A673 (cell line): ENCODE measurements at regions not wholly inside any gene's neighbourhood (a gene's known extent, or its start where the extent isn't known, plus 50 kb on each side); places are given as distances from the start of the nearest gene placed in this dataset.

Experiments
- BruUV-seq: library from RNA; stranded (reverse); fragments of 400-500 nt; replicated peaks from 2 replicates; lab custom pipeline; 2021; lab: Mats Ljungman, UMichigan
- CTCF ChIA-PET: fragments of 300-600 bp; sonication (Branson Sonifier 250); formaldehyde crosslinking; loops from one replicate; lab custom pipeline; 2022; ENCODE audit warnings: antibody characterized with exemption; lab: Charles Lee
- POLR2A ChIA-PET: fragments of 300-600 bp; sonication (Branson Sonifier 250); formaldehyde crosslinking; loops from one replicate; lab custom pipeline; 2022; ENCODE audit warnings: antibody characterized with exemption; ENCODE audit not compliant: low non-redundant PET; lab: Charles Lee
- DNase-seq: peaks from one replicate; pipeline ENCODE4 v3.0.0-alpha.2; 2015; ENCODE audit warnings: low spot score
- H3K27ac ChIP-seq: fragments of 200-600 bp; sonication (generic); 2 replicates; pipeline ENCODE4 v1.5.1; 2016; ENCODE audit warnings: mixed run types, low read depth, mild to moderate bottlenecking, mixed read lengths, antibody characterized with exemption, low read length; ENCODE audit not compliant: poor library complexity, severe bottlenecking
- H3K27me3 ChIP-seq: fragments of 200-600 bp; sonication (generic); replicated peaks from 2 replicates; pipeline ENCODE4 v1.6.1; 2017; ENCODE audit warnings: mixed run types, low read depth, mild to moderate bottlenecking, mixed read lengths, antibody characterized with exemption, low read length; ENCODE audit not compliant: insufficient read depth, poor library complexity
- H3K36me3 ChIP-seq: fragments of 200-600 bp; sonication (generic); 2 replicates; pipeline ENCODE4 v1.6.1; 2016; ENCODE audit warnings: mixed run types, mild to moderate bottlenecking, mixed read lengths, antibody characterized with exemption, low read length; ENCODE audit not compliant: insufficient read depth, poor library complexity, severe bottlenecking
- H3K4me1 ChIP-seq: fragments of 200-600 bp; sonication (generic); 2 replicates; pipeline ENCODE4 v1.6.1; 2017; ENCODE audit warnings: mixed run types, mild to moderate bottlenecking, mixed read lengths, antibody characterized with exemption, low read length; ENCODE audit not compliant: insufficient read depth, poor library complexity, severe bottlenecking
- H3K4me3 ChIP-seq: fragments of 200-600 bp; sonication (generic); 2 replicates; pipeline ENCODE4 v1.5.1; 2016; ENCODE audit warnings: low read depth, mixed run types, mild to moderate bottlenecking, mixed read lengths, low read length; ENCODE audit not compliant: poor library complexity, severe bottlenecking
- H3K9me3 ChIP-seq: fragments of 200-600 bp; sonication (generic); 2 replicates; pipeline ENCODE4 v1.6.1; 2016; ENCODE audit warnings: mixed run types, low read depth, mild to moderate bottlenecking, mixed read lengths, antibody characterized with exemption, low read length; ENCODE audit not compliant: poor library complexity, severe bottlenecking
- EZH2 ChIP-seq: fragments of 200-600 bp; sonication (generic); IDR thresholded peaks from 2 replicates; pipeline ENCODE4 v1.6.1; 2017; ENCODE audit warnings: borderline replicate concordance, low read depth, mild to moderate bottlenecking, mixed read lengths, antibody characterized with exemption, low read length; ENCODE audit not compliant: poor library complexity, severe bottlenecking
- intact Hi-C: fragments of 100-400 bp; cut with micrococcal nuclease; formaldehyde crosslinking; loops from one replicate; pipeline ENCODE4 v1.10.0; 2022; ENCODE audit not compliant: unreplicated experiment
- TF ChIP-seq, protein P1 (sequence below): fragments of 300-800, 200-600 bp; sonication (generic); conservative IDR thresholded peaks from 2 replicates; pipeline ENCODE4 v1.5.1; 2017; ENCODE audit warnings: low read depth, mild to moderate bottlenecking, antibody characterized with exemption, low read length, moderate library complexity, mixed read lengths

DNA sequence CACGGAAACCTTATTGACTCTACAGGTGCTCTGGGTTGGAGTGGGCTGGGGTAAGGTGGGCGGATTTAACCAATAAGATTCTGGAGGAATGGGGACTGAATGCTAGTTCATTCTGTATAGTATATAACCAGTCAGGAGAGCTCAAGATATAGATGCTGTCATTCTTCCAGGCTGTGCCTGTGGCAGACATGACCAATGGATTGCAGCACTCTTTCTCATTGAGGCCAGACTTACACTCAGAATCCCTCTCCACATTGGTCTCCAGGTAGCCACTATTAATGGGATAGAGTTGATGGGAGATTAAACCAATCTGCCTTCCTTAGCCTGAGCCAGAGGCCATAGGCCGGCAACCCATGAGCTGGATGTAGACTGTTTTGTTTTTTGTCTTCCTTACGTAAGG lies 82.8 kb upstream of the MEF2A start:
- no peaks in the 10 kb centered on the region for H3K27me3 ChIP-seq
- H3K27ac ChIP-seq, result no peak overlapping the region
- CTCF ChIA-PET, result no interaction called here
- TF ChIP-seq, protein P1, sequence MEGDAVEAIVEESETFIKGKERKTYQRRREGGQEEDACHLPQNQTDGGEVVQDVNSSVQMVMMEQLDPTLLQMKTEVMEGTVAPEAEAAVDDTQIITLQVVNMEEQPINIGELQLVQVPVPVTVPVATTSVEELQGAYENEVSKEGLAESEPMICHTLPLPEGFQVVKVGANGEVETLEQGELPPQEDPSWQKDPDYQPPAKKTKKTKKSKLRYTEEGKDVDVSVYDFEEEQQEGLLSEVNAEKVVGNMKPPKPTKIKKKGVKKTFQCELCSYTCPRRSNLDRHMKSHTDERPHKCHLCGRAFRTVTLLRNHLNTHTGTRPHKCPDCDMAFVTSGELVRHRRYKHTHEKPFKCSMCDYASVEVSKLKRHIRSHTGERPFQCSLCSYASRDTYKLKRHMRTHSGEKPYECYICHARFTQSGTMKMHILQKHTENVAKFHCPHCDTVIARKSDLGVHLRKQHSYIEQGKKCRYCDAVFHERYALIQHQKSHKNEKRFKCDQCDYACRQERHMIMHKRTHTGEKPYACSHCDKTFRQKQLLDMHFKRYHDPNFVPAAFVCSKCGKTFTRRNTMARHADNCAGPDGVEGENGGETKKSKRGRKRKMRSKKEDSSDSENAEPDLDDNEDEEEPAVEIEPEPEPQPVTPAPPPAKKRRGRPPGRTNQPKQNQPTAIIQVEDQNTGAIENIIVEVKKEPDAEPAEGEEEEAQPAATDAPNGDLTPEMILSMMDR, result no peak
- TF ChIP-seq EZH2, result no peak
- intact Hi-C loops, result no loop called here
- no peaks in the 10 kb centered on the region for H3K9me3 ChIP-seq
- H3K4me3 ChIP-seq, result no peak overlapping the region
- BruUV-seq, result no TSS peak
- H3K4me1 ChIP-seq, result peaks cover 15% of the 10 kb centered on the region
- POLR2A ChIA-PET, result no interaction called here
- H3K36me3 ChIP-seq, result no peaks in the 10 kb centered on the region
- no peak for DNase-seq

DNA sequence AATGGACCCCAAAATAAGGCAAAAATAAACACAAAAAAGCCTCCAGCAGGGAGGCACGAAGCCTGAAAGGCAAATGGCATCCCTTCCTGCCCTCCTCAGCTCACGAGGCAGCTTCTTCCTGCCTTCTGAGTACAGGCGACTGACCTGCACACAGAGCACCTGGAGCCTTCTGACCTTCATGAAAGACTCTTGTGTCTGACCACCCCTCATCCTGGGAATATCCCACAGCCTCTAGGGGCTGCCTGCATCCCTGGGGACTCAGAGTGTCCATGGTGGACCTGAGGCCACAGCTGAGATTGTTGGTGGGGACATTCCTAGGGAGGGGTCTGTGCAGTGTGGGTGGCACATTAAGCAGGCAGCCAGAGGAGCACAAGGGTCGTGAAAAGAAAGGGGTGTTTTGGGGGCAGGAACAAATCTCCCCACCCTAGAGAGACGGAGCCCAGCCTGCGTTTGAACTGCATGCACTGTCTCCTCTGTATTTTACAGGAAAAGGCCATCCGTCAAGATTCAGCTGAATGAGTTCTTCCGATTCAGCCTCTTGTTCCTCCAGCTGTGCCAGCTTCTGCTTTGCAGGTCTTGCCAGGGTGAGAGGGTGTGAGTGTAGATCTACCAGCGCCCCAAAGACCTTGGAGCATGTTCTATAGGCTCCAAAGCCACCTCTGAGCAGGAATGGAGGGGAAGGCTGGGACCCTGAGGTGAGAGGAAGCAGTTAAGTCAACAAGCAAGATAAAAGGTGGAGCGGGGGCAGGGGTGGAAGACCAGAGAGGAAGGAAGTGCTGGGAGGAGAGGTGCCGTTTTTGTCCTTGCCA lies 80.4 kb upstream of the MEF2A start:
- BruUV-seq, result no TSS peak
- no peak for TF ChIP-seq EZH2
- TF ChIP-seq, protein P1, result no peak
- ChIA-PET CTCF (interaction anchor here (1.1 kb wide), 1 partner anchor 219 kb away, joined by 3 read pairs; no protein-coding TSS in a partner anchor), POLR2A (no interaction called here)
- Histone ChIP-seq H3K27me3 (no peaks in the 10 kb centered on the region), H3K9me3 (no peaks in the 10 kb centered on the region), H3K36me3 (no peaks in the 10 kb centered on the region), H3K4me3 (no peak overlapping the region), H3K4me1 (peaks cover 15% of the 10 kb centered on the region), H3K27ac (no peak overlapping the region)
- DNase-seq, result no peak
- intact Hi-C loops, result no loop called here

DNA sequence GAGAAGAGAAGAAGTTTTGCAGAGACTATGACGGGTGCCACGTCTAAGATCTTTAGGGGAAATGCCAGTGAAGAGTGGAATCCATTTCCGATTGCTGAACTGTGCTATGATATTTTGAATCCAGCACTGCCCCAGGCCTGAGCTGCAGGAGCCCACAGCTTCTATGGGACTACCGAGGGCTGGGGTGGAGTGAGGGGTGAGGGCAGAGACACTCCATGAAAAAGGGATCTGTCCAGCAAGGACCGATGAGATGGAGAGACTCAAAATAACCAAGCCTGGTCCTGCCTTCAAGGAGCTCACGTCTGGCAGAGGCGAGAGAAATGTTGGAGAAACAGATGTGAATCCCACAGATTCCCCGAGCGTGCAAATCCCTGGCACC lies 79.8 kb upstream of the MEF2A start:
- DNase-seq, result no peak
- ChIA-PET CTCF (interaction anchor here (1.1 kb wide), 1 partner anchor 218 kb away, joined by 3 read pairs; no protein-coding TSS in a partner anchor), POLR2A (no interaction called here)
- TF ChIP-seq EZH2, result no peak
- TF ChIP-seq, protein P1, result no peak
- no peaks in the 10 kb centered on the region for H3K36me3 ChIP-seq
- BruUV-seq, result no TSS peak
- no peak overlapping the region for H3K27ac ChIP-seq
- peak overlapping the region; percentile 38 for H3K4me3 ChIP-seq
- no peaks in the 10 kb centered on the region for H3K9me3 ChIP-seq
- no peaks in the 10 kb centered on the region for H3K27me3 ChIP-seq
- peaks cover 15% of the 10 kb centered on the region for H3K4me1 ChIP-seq
- intact Hi-C loops, result no loop called here
